Keratinocyte (primary cell): ENCODE measurements at regions not wholly inside any gene's neighbourhood (a gene's known extent, or its start where the extent isn't known, plus 50 kb on each side); places are given as distances from the start of the nearest gene placed in this dataset.

ENCODE experiments used
- DNase-seq: peaks from one replicate; pipeline ENCODE4 v3.0.0-alpha.2; 2011; ENCODE audit warnings: low read depth, missing footprints, low spot score
- FAIRE-seq: peaks from 2 replicates; lab custom pipeline; 2011; peaks lifted over from hg19 to GRCh38; lab: Jason Lieb, UNC
- H2AFZ ChIP-seq: 2 replicates; pipeline ENCODE4 v1.6.0; 2012; ENCODE audit warnings: low read length, control low read depth, inconsistent platforms; ENCODE audit not compliant: control insufficient read depth
- H3K27ac ChIP-seq: 2 replicates; pipeline ENCODE4 v1.5.1; 2011; ENCODE audit warnings: low read length; ENCODE audit not compliant: control insufficient read depth, insufficient read depth
- H3K27me3 ChIP-seq: 3 replicates; pipeline ENCODE4 v1.6.0; 2011; ENCODE audit warnings: low read length; ENCODE audit not compliant: control insufficient read depth, insufficient read depth; ENCODE audit errors: extremely low read depth
- H3K36me3 ChIP-seq, 2 experiments: 2 replicates in 1 of 2; 3 replicates in 1 of 2; pipeline ENCODE4 v1.5.1; 2011; ENCODE audit warnings: low read length in 2 of 2, mild to moderate bottlenecking in 1 of 2; ENCODE audit not compliant: control insufficient read depth in 2 of 2, insufficient read depth in 2 of 2; ENCODE audit errors: extremely low read depth in 1 of 2
- H3K4me1 ChIP-seq: 3 replicates; pipeline ENCODE4 v1.5.1; 2011; ENCODE audit warnings: low read length; ENCODE audit not compliant: control insufficient read depth, insufficient read depth; ENCODE audit errors: extremely low read depth
- H3K4me2 ChIP-seq: 3 replicates; pipeline ENCODE4 v1.6.0; 2011; ENCODE audit warnings: low read depth, low read length; ENCODE audit not compliant: control insufficient read depth, insufficient read depth; ENCODE audit errors: extremely low read depth
- H3K4me3 ChIP-seq, 3 experiments: fragments of 200-600 bp in 1 of 3; sonication (generic) in 1 of 3; 2 replicates in 2 of 3; 3 replicates in 1 of 3; pipeline ENCODE4 v1.5.1; 2011 to 2016; ENCODE audit warnings: low read length in 3 of 3, mild to moderate bottlenecking in 3 of 3, control low read depth in 2 of 3, inconsistent platforms in 1 of 3, low read depth in 1 of 3, mixed read lengths in 1 of 3, mixed run types in 1 of 3, moderate library complexity in 1 of 3; ENCODE audit not compliant: control insufficient read depth in 2 of 3, insufficient read depth in 2 of 3; ENCODE audit errors: extremely low read depth in 1 of 3
- H3K79me2 ChIP-seq: 2 replicates; pipeline ENCODE4 v1.6.0; 2012; ENCODE audit warnings: low read length; ENCODE audit not compliant: control insufficient read depth, insufficient read depth
- H3K9ac ChIP-seq: 3 replicates; pipeline ENCODE4 v1.6.0; 2011; ENCODE audit warnings: low read length; ENCODE audit not compliant: control insufficient read depth, insufficient read depth; ENCODE audit errors: extremely low read depth
- H3K9me1 ChIP-seq: 3 replicates; pipeline ENCODE4 v1.6.0; 2011; ENCODE audit warnings: low read length; ENCODE audit not compliant: control insufficient read depth, insufficient read depth; ENCODE audit errors: extremely low read depth
- H3K9me3 ChIP-seq: 2 replicates; pipeline ENCODE4 v1.5.1; 2012; ENCODE audit warnings: low read depth, low read length; ENCODE audit not compliant: control insufficient read depth
- H4K20me1 ChIP-seq: 3 replicates; pipeline ENCODE4 v1.6.0; 2011; ENCODE audit warnings: low read length; ENCODE audit not compliant: control insufficient read depth, insufficient read depth; ENCODE audit errors: extremely low read depth
- CTCF ChIP-seq, 3 experiments: IDR thresholded peaks in 1 of 3; conservative IDR thresholded peaks in 1 of 3; optimal IDR thresholded peaks in 1 of 3; 2 replicates in 2 of 3; 3 replicates in 1 of 3; pipeline versions ENCODE3 to v1.5.1; 2011; ENCODE audit warnings: low read length in 3 of 3, mild to moderate bottlenecking in 3 of 3, moderate library complexity in 2 of 3, control low read depth in 1 of 3, inconsistent platforms in 1 of 3; ENCODE audit not compliant: insufficient read depth in 2 of 3; ENCODE audit errors: extremely low read depth in 1 of 3
- EZH2 ChIP-seq: IDR thresholded peaks from one replicate; pipeline ENCODE4 v1.6.1; 2012; ENCODE audit warnings: inconsistent platforms, mild to moderate bottlenecking, low read length, moderate library complexity
- dilution Hi-C: fragments of 300-500 bp; cut with MboI; formaldehyde crosslinking; loops from one replicate; pipeline ENCODE4 v1.7.0; 2020; ENCODE audit warnings: low sequenced_read_pairs; ENCODE audit not compliant: extremely low pct_ligation_motif_present

GRCh38 chr3:80556763-80557162, 789.0 kb upstream of the ROBO1 start:
- no peak overlapping the region for H3K4me3 ChIP-seq
- H3K36me3 ChIP-seq = no peaks in the 10 kb centered on the region
- H3K27ac ChIP-seq = no peak overlapping the region
- no peaks in the 10 kb centered on the region for H3K79me2 ChIP-seq
- peaks cover 6% of the 10 kb centered on the region for H3K4me1 ChIP-seq
- H2AFZ ChIP-seq = peak overlapping the region; percentile 53
- TF ChIP-seq EZH2 (no peak), CTCF (optimal IDR thresholded peaks at IDR 0.05 in 1 of 3, IDR thresholded peaks at IDR 0.05 in 1 of 3, conservative IDR thresholded peaks at IDR 0.05 in 1 of 3; ENCODE audit: extremely low read depth in 1 of 3, insufficient read depth in 2 of 3, low read length in 3 of 3) (no peak)
- no peaks in the 10 kb centered on the region for H3K9me1 ChIP-seq
- dilution Hi-C loops = no loop called here
- H4K20me1 ChIP-seq = no peaks in the 10 kb centered on the region
- no peaks in the 10 kb centered on the region for H3K27me3 ChIP-seq
- peak overlapping the region; percentile 36 for H3K4me2 ChIP-seq
- no peak for FAIRE-seq
- H3K9ac ChIP-seq = no peak overlapping the region
- no peak for DNase-seq
- H3K9me3 ChIP-seq = no peaks in the 10 kb centered on the region

GRCh38 chr3:80554304-80554703, 786.5 kb upstream of the ROBO1 start:
- H3K36me3 ChIP-seq = no peaks in the 10 kb centered on the region
- dilution Hi-C loops = no loop called here
- H3K4me3 ChIP-seq = no peak overlapping the region
- FAIRE-seq = peak; percentile 44
- no peaks in the 10 kb centered on the region for H3K27me3 ChIP-seq
- TF ChIP-seq CTCF (optimal IDR thresholded peaks at IDR 0.05 in 1 of 3, IDR thresholded peaks at IDR 0.05 in 1 of 3, conservative IDR thresholded peaks at IDR 0.05 in 1 of 3; ENCODE audit: extremely low read depth in 1 of 3, insufficient read depth in 2 of 3, low read length in 3 of 3) (no peak), EZH2 (no peak)
- no peaks in the 10 kb centered on the region for H3K9me1 ChIP-seq
- no peak overlapping the region for H3K27ac ChIP-seq
- no peaks in the 10 kb centered on the region for H3K79me2 ChIP-seq
- no peak overlapping the region for H3K9ac ChIP-seq
- DNase-seq = no peak
- no peak overlapping the region for H3K4me2 ChIP-seq
- H3K4me1 ChIP-seq = peaks cover 8% of the 10 kb centered on the region
- no peaks in the 10 kb centered on the region for H4K20me1 ChIP-seq
- no peaks in the 10 kb centered on the region for H3K9me3 ChIP-seq
- H2AFZ ChIP-seq = no peak overlapping the region
